ENCODE measurements at regions not wholly inside any gene's neighbourhood (a gene's known extent, or its start where the extent isn't known, plus 50 kb on each side); places are given as distances from the start of the nearest gene placed in this dataset.
A peak's percentile ranks its signal among the peaks of the same experiment; 100 is the strongest.

DNA sequence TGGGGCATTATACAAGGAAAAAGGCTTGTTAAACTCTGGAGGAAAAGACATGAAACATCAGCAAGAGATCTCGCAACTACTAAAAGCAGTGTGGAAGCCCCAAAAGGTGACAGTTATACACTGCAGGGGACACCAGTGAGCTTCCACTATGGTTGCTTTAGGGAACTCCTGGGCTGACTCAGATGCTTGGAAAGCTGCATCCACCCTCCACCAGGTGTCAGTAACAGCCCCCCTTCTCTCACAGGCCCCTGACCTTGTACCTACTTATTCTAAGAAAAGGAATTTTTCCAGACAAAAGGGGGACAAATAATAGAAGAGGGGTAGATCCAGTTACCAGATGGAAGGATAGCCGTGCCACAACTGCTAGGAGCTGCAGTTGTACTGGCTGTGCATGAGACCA is 154.4 kb upstream of the COX7C start:
- Histone ChIP-seq H2AK5ac (ENCODE audit: insufficient read length, low read length) (no peak overlapping the region), H4K5ac (ENCODE audit: insufficient read length, low read depth, low read length) (no peak overlapping the region), H3K4me2 (ENCODE audit: insufficient read depth, insufficient read length, low read length) (no peak overlapping the region), H3K9ac (ENCODE audit: extremely low read depth, insufficient read length, low read length) (no peak overlapping the region), H4K8ac (replicated peaks; ENCODE audit: insufficient read length, low read depth, low read length) (no peak overlapping the region), H2AFZ (ENCODE audit: low read length) (peak overlapping the region; percentile 68), H3K4me1 (ENCODE audit: insufficient read depth, low read length) (no peaks in the 10 kb centered on the region), H3K27me3 (ENCODE audit: insufficient read depth, low read length) (no peaks in the 10 kb centered on the region), H4K20me1 (ENCODE audit: control insufficient read depth, insufficient read depth, insufficient read length) (no peaks in the 10 kb centered on the region), H2BK5ac (ENCODE audit: insufficient read length, low read length) (no peak overlapping the region), H3K18ac (ENCODE audit: insufficient read length, low read depth, low read length) (no peak overlapping the region), H4K91ac (ENCODE audit: insufficient read length, low read depth, low read length) (no peak overlapping the region), H3K79me1 (ENCODE audit: insufficient read depth, low read depth, low read length, poor library complexity, severe bottlenecking) (no peaks in the 10 kb centered on the region), H3K56ac (ENCODE audit: insufficient read length, low read depth, low read length) (no peak overlapping the region), H3K14ac (ENCODE audit: insufficient read depth, low read length) (no peak overlapping the region), H3K23ac (ENCODE audit: insufficient read length, low read depth, low read length) (no peak overlapping the region), H3K79me2 (ENCODE audit: insufficient read depth, low read length) (no peaks in the 10 kb centered on the region), H3K9me3 (ENCODE audit: control insufficient read depth, low read depth, low read length) (peaks cover 6% of the 10 kb centered on the region), H3K4ac (ENCODE audit: low read depth, low read length) (no peak overlapping the region), H3T11ph (ENCODE audit: low read length) (no peak overlapping the region), H2BK12ac (ENCODE audit: insufficient read length, low read depth, low read length) (no peak overlapping the region), H2BK120ac (ENCODE audit: low read depth, low read length, poor library complexity, severe bottlenecking) (no peak overlapping the region), H2BK20ac (ENCODE audit: low read depth, low read length, poor library complexity, severe bottlenecking) (no peak overlapping the region), H3K23me2 (ENCODE audit: insufficient read length, low read depth, low read length, poor library complexity, severe bottlenecking) (no peaks in the 10 kb centered on the region), H2BK15ac (ENCODE audit: low read depth, low read length) (no peak overlapping the region), H3K27ac (ENCODE audit: insufficient read length, low read depth, low read length) (no peak overlapping the region)
- Mint-ChIP-seq H3K36me3 (ENCODE audit: insufficient read depth in 1 of 3, low read depth in 3 of 3) (peaks cover 16 to 27% (median 21%) of the 10 kb centered on the region in 3 experiments), H3K27ac (peak overlapping the region in 1 of 3 experiments; percentile 62; a peak in 1 of 7 replicates), H3K4me1 (peaks cover 14 to 15% of the 10 kb centered on the region in 2 experiments; a peak in 3 of 4 replicates), H3K27me3 (ENCODE audit: low read depth) (no peaks in the 10 kb centered on the region), H3K9me3 (peaks cover 26 to 31% of the 10 kb centered on the region in 2 experiments), H3K4me3 (no peak overlapping the region)
- DNase-seq = peak; percentile 73
- TF ChIP-seq, protein P1, sequence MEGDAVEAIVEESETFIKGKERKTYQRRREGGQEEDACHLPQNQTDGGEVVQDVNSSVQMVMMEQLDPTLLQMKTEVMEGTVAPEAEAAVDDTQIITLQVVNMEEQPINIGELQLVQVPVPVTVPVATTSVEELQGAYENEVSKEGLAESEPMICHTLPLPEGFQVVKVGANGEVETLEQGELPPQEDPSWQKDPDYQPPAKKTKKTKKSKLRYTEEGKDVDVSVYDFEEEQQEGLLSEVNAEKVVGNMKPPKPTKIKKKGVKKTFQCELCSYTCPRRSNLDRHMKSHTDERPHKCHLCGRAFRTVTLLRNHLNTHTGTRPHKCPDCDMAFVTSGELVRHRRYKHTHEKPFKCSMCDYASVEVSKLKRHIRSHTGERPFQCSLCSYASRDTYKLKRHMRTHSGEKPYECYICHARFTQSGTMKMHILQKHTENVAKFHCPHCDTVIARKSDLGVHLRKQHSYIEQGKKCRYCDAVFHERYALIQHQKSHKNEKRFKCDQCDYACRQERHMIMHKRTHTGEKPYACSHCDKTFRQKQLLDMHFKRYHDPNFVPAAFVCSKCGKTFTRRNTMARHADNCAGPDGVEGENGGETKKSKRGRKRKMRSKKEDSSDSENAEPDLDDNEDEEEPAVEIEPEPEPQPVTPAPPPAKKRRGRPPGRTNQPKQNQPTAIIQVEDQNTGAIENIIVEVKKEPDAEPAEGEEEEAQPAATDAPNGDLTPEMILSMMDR (conservative IDR thresholded peaks at IDR 0.05) = peak; percentile 72
- no CpG with 5 or more reads among the region's 2 CpGs for WGBS (ENCODE audit: extremely low coverage, insufficient read length, low lambda C conversion rate)

All from H9 (cell line).